ENCODE measurements at regions not wholly inside any gene's neighbourhood (a gene's known extent, or its start where the extent isn't known, plus 50 kb on each side); places are given as distances from the start of the nearest gene placed in this dataset.
A peak's percentile ranks its signal among the peaks of the same experiment; 100 is the strongest.
"Not testable (repeated sequence)": the region's sequence is repeated elsewhere in the genome, so short reads cannot be mapped to it uniquely, and the experiment has no call there.

DNA sequence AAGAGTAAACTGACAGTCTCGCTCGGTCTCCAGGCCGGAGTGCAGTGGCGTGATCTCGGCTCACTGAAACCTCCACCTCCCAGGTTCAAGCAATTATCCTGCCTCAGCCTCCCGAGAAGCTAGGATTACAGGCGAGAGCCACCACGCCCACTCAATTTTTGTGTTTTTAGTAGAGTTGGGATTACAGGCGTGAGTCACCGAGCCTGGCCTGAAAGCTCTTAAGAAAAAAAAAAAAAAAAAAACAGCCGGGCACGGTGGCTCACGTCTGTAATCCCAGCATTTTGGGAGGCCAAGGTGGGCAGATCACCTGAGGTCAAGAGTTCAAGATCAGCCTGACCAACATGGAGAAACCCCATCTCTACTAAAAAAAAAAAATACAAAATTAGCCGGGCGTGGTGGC is 55.3 kb upstream of the THOC2 start:
- DNase-seq (ENCODE audit: low read depth), result not testable (repeated sequence)

DNA sequence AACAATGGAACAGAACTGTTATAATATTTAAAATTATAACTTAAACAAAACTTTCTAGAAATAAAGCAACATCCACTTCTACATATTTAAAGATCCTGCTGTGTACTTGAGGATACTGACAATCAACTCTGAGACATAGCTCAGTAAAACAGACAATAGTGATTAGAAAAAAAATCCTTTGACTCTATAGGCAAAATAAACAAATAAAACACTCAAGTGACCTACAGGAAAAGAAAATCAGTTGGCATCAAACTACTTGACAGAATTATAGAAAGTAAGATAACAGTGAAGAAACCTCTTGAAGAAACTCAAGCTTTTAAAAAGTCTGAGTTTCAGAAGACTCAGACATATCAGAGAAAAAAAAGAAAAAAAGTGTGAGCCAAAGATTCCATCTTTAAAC is 55.9 kb upstream of the THOC2 start:
- no peak for DNase-seq (ENCODE audit: low read depth)

DNA sequence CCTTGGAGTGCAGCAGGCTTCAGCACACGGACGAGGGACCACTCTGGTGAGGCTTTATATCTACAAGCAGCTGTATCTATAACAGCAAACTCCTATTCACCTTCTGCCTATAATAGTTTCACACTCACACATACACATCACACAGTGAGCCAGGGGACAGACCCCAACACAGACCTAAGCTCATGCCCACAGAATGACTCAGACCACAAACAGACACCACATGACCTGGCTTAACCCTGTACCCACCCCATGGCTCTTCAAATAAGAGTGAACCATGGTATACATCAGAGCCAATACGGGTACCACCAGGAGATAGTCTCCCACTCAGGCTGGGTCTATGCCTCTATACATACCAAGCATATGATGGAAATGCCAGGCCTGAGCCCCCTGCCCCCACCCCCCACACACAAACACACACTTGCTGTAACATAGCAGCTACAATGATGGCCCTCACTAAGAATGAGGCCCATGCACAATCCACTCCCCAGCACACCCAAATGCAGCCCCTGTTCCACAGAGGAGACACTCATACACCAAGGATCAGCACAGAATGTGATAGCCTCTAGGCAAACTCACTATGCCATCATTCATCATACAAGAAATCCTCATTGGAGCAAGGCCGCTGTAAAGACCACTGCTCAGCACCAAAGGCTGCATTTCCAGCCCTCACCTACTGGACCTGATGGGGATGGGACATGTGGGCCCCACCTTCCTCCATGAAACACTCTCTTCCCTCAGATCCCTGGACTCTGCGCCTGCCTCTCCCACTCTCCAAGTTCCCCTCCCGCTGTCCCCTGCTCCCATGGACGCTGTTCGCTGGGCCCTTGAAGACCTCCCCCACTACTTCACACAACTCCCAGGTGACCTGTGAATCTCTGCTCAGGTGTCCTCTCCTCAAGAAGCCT is 62.1 kb upstream of the XIAP start:
- DNase-seq (ENCODE audit: low read depth), result no peak

DNA sequence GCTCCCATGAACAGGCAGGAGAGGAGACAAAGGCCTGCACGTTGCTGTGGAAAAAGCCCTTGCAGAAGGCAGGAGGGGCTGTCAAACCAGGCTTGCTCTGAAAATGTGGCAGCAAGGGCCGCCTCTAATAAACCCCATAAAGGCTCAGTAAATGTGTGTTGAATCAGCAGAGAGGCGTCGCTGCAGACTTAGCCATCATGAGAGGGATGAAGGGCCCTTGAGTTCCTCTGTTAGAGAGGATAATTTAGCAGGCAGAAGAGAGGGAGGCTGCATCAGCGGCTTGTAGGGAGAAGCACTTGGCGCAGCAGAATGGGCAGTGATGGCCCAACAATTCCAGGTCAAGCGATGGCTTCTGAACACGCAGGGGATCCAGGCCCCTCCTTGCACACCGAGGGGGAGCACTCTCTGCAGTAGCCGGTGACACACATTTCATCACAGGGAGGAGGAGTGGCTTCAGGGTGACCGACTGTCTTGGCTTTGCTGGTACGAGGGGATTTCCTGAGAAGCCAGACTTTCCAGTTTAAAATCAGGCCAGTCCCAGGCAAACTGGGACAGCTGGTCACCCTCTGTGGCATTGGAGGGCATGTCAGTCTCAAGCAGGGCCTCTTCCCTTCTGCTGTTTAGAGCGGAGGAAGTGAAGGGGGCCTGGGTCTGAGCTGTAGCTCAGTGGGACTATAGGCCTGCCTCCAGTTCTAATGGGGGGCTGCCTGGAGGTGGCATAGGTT is 61.0 kb upstream of the XIAP start:
- DNase-seq (ENCODE audit: low read depth), result not testable (repeated sequence)

DNA sequence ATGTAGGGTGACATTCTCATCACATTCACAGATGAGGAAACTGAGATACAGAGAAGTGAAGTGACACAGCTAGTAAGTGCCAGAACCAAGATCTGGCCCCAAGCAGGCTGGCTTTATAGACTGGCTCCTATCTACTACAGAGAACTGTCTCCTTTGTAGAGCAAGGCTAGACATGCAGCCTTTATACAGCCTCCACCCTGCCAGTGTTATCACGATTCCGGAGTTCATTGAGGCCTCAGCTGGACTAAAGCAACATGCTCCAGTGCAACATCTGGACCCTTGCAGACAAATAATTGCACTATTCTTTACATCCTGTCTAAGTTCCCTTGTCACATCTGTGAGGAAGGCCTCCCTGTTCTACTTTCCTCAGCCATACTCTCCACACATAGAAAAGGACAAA is 58.0 kb upstream of the XIAP start:
- no peak for DNase-seq (ENCODE audit: low read depth)

DNA sequence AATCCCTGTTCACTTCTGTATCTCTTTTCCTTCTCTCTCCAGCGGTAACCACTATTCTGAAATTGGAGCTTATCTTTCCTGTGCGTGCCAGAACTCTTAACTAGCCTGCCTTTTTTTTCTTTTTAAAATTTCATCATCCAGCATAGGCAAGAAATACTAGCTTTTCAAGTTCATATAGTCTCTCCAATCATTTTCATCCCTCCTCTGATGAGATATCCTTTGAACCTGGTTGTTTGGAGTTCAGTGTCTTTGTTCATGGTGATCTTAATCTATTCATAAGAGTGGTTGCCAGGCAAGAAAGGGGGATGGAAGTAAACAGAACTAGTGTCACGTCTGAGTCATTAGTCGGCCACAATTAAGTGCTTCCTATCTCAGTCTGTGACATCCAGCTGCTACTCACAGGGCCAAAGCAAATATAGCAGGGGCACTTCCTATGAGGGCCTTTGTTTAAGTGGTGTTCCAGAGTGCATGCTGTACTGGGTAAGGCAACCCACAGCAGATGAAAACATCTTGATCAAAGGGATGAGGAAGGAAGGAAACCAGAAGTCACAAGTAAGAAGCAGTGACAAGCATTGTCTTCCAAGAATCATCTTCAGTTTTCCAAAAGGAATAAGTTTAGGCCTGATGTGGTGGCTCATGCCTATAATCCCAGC is 56.4 kb upstream of the XIAP start:
- DNase-seq (ENCODE audit: low read depth), result peak; percentile 2

DNA sequence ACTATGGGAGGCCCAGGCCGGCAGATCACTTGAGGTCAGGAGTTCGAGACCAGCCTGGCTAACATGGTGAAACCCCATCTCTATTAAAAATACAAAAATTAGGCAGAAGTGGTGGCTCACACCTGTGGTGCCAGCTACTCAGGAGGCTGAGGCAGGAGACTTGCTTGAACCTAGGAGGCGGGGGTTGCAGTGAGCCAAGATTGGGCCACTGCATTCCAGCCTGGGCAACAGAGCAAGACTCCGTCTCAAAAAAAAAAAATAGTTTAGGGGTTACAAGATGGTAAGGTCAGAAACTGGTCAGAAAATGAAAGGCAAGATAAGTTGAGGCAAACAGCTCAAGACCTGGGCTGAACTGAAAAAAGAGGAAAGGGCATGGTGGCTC is 55.9 kb upstream of the XIAP start:
- not testable (repeated sequence) for DNase-seq (ENCODE audit: low read depth)

DNA sequence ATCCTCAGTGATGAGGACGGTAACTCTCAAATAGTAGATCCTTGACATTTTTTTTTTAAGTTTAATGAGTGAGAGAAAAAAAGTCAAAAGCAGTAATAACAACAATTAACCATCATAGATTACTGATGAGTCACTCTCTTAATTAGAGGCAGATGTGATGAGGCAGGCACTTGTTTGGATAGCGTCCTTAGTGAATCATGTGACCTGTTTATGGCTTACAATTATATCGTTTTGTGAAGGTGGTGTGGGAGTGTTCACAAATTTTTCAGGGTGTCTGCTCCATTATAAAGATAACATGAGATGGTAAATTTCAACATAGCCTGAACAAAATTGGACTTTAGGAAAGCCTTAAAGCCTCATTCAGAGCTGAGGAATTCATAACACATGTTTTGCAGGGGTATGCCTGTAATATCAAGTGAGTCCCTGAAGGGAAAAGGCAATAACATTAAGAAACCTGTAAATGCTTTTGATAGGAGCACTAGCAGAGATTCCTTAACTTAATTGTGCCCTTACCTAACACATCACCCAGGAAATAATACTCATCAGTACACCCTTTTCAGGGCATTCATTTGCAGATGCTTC is 51.9 kb upstream of the XIAP start:
- no peak for DNase-seq (ENCODE audit: low read depth)

DNA sequence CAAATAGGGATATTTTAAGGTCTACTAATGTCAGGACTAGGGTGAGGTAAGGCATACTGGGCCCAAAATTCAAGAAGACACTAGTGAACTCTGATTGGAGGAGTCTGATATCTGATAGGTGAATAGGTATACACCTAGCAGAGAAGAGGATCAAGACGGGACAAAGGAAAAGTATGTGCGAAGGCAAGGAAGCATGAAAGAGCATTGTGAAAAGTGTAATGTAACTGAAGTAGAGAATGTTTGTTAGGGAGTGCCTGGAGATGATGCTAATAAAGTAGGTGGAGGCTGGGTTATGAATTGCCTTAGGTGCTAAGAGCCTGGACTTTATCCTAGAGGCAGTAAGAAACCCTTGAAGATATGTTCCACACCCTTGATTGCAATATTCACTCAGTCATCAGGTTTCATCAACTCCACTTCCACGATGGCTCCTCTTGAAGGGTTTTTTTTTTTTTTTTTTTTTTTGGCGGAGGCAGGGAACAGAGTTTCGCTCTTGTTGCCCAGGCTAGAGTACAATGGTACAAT is 49.9 kb upstream of the XIAP start:
- no peak for DNase-seq (ENCODE audit: low read depth)
